Panc1 (cell line): ENCODE measurements at regions not wholly inside any gene's neighbourhood (a gene's known extent, or its start where the extent isn't known, plus 50 kb on each side); places are given as distances from the start of the nearest gene placed in this dataset.

ENCODE experiments used
- ATAC-seq: fragments of 200-7000 bp; cut with Tn5 transposase; 2 replicates; pipeline ENCODE4 v1.9.1; 2020; ENCODE audit warnings: mild to moderate bottlenecking, moderate library complexity
- BruUV-seq: library from RNA; stranded (reverse); fragments of 400-500 nt; replicated peaks from 2 replicates; lab custom pipeline; 2021; lab: Mats Ljungman, UMichigan
- CTCF ChIA-PET: fragments of 300-600 bp; sonication (Branson Sonifier 250); formaldehyde crosslinking; loops from one replicate; lab custom pipeline; 2022; ENCODE audit warnings: antibody characterized with exemption; lab: Charles Lee
- POLR2A ChIA-PET: fragments of 300-600 bp; sonication (Branson Sonifier 250); formaldehyde crosslinking; loops from one replicate; lab custom pipeline; 2022; ENCODE audit warnings: antibody characterized with exemption; lab: Charles Lee
- DNase-seq: peaks from one replicate; pipeline ENCODE4 v3.0.0-alpha.2; 2010; ENCODE audit warnings: low read depth, low spot score
- H3K27ac ChIP-seq: 2 replicates; pipeline ENCODE4 v1.5.1; 2011; ENCODE audit warnings: mild to moderate bottlenecking, low read length, inconsistent platforms
- H3K27me3 ChIP-seq: fragments of 200-500 bp; sonication (Bioruptor generic); 2 replicates; pipeline ENCODE4 v1.6.0; 2014; ENCODE audit warnings: low read length, inconsistent platforms; ENCODE audit not compliant: control insufficient read depth, insufficient read depth
- H3K36me3 ChIP-seq: fragments of 200-500 bp; sonication (Bioruptor generic); 2 replicates; pipeline ENCODE4 v1.5.1; 2014; ENCODE audit warnings: inconsistent platforms, mild to moderate bottlenecking, low read length, moderate library complexity; ENCODE audit not compliant: control insufficient read depth, insufficient read depth
- H3K4me1 ChIP-seq: 2 replicates; pipeline ENCODE4 v1.5.1; 2011; ENCODE audit warnings: inconsistent platforms, mild to moderate bottlenecking, low read length, moderate library complexity; ENCODE audit not compliant: control insufficient read depth, insufficient read depth
- H3K4me3 ChIP-seq, 2 experiments: 2 replicates each; pipeline ENCODE4 v1.5.1; 2011 to 2012; ENCODE audit warnings: low read depth in 2 of 2, low read length in 2 of 2, mild to moderate bottlenecking in 2 of 2, inconsistent platforms in 1 of 2, moderate library complexity in 1 of 2
- H3K9me3 ChIP-seq: fragments of 200-500 bp; sonication (Bioruptor generic); 2 replicates; pipeline ENCODE4 v1.5.1; 2014; ENCODE audit warnings: low read depth, mild to moderate bottlenecking, inconsistent platforms, low read length, moderate library complexity; ENCODE audit not compliant: control insufficient read depth, insufficient read depth
- CTCF ChIP-seq: fragments of 450-650 bp; IDR thresholded peaks from 2 replicates; pipeline ENCODE4 v1.5.1; 2017; ENCODE audit warnings: mild to moderate bottlenecking
- POLR2AphosphoS5 ChIP-seq: IDR thresholded peaks from 2 replicates; pipeline ENCODE4 v1.6.1; 2012; ENCODE audit warnings: mild to moderate bottlenecking, low read depth, low read length, moderate library complexity
- REST ChIP-seq, 2 experiments: IDR thresholded peaks; 2 replicates each; pipeline ENCODE4 v1.6.1; 2011 to 2012; ENCODE audit warnings: low read depth in 2 of 2, control low read depth in 1 of 2, low read length in 1 of 2, mild to moderate bottlenecking in 1 of 2, moderate library complexity in 1 of 2; ENCODE audit not compliant: insufficient read depth in 1 of 2
- SIN3A ChIP-seq: IDR thresholded peaks from 2 replicates; pipeline ENCODE4 v1.6.1; 2012; ENCODE audit warnings: low read depth, mild to moderate bottlenecking, low read length, moderate library complexity, borderline replicate concordance; ENCODE audit not compliant: insufficient read depth
- TCF7L2 ChIP-seq: IDR thresholded peaks from 2 replicates; pipeline ENCODE4 v1.6.1; 2011; ENCODE audit warnings: mild to moderate bottlenecking, low read depth, low read length, inconsistent platforms
- in situ Hi-C: cut with HindIII; loops from 2 replicates; pipeline ENCODE4 v1.10.0; 2016; ENCODE audit warnings: low sequenced_read_pairs, low pct_unique_long_range_greater_than_20kb
- intact Hi-C: fragments of 100-400 bp; cut with micrococcal nuclease; formaldehyde crosslinking; loops from one replicate; pipeline ENCODE4 v1.10.0; 2022; ENCODE audit not compliant: unreplicated experiment

- ATAC-seq, result no peak
- BruUV-seq, result no TSS peak
- POLR2A ChIA-PET, result no interaction called here
- intact Hi-C loops (no loop called here), in situ Hi-C loops (no loop called here)
- Histone ChIP-seq H3K36me3 (no peaks in the 10 kb centered on the region), H3K27me3 (no peaks in the 10 kb centered on the region), H3K27ac (no peak overlapping the region), H3K4me1 (no peaks in the 10 kb centered on the region), H3K4me3 (no peak overlapping the region), H3K9me3 (no peaks in the 10 kb centered on the region)
- no peak for DNase-seq
- TF ChIP-seq TCF7L2, result no peak
- TF ChIP-seq POLR2AphosphoS5, result no peak
- TF ChIP-seq REST (IDR thresholded peaks at IDR 0.05; ENCODE audit: insufficient read depth in 1 of 2, low read depth in 2 of 2, low read length in 1 of 2), result no peak
- no peak for TF ChIP-seq CTCF
- CTCF ChIA-PET, result no interaction called here
These were observed 72.1 kb downstream of the DISP1 start for GRCh38 chr1:222886878-222887351.

- no peak for DNase-seq
- Histone ChIP-seq H3K27ac (no peak overlapping the region), H3K36me3 (no peaks in the 10 kb centered on the region), H3K27me3 (no peaks in the 10 kb centered on the region), H3K4me3 (no peak overlapping the region), H3K9me3 (no peaks in the 10 kb centered on the region), H3K4me1 (no peaks in the 10 kb centered on the region)
- no peak for TF ChIP-seq CTCF
- no peak for TF ChIP-seq POLR2AphosphoS5
- TF ChIP-seq TCF7L2, result no peak
- no peak for TF ChIP-seq REST (IDR thresholded peaks at IDR 0.05; ENCODE audit: insufficient read depth in 1 of 2, low read depth in 2 of 2, low read length in 1 of 2)
- TF ChIP-seq SIN3A, result no peak
- no TSS peak for BruUV-seq
- ChIA-PET CTCF (no interaction called here), POLR2A (no interaction called here)
- ATAC-seq, result no peak
- intact Hi-C loops, result no loop called here
- in situ Hi-C loops, result no loop called here
These were observed 74.6 kb downstream of the DISP1 start for GRCh38 chr1:222889440-222889839.
